C4-2B (cell line): ENCODE measurements at regions not wholly inside any gene's neighbourhood (a gene's known extent, or its start where the extent isn't known, plus 50 kb on each side); places are given as distances from the start of the nearest gene placed in this dataset.

Experiments used
- ZFX ChIP-seq: fragments of 450-650 bp; IDR thresholded peaks from 2 replicates; pipeline ENCODE4 v1.6.1; 2017
- TF ChIP-seq, protein P1 (sequence below): fragments of 450-650 bp; conservative IDR thresholded peaks from 2 replicates; pipeline ENCODE4 v1.5.1; 2017; ENCODE audit warnings: mild to moderate bottlenecking

GRCh38 chr19:28044477-28044876 lies 1168.5 kb downstream of the UQCRFS1 start:
- TF ChIP-seq, protein P1, sequence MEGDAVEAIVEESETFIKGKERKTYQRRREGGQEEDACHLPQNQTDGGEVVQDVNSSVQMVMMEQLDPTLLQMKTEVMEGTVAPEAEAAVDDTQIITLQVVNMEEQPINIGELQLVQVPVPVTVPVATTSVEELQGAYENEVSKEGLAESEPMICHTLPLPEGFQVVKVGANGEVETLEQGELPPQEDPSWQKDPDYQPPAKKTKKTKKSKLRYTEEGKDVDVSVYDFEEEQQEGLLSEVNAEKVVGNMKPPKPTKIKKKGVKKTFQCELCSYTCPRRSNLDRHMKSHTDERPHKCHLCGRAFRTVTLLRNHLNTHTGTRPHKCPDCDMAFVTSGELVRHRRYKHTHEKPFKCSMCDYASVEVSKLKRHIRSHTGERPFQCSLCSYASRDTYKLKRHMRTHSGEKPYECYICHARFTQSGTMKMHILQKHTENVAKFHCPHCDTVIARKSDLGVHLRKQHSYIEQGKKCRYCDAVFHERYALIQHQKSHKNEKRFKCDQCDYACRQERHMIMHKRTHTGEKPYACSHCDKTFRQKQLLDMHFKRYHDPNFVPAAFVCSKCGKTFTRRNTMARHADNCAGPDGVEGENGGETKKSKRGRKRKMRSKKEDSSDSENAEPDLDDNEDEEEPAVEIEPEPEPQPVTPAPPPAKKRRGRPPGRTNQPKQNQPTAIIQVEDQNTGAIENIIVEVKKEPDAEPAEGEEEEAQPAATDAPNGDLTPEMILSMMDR: no peak
- no peak for TF ChIP-seq ZFX
